Prostate gland (tissue), 2 donors: ENCODE measurements at regions not wholly inside any gene's neighbourhood (a gene's known extent, or its start where the extent isn't known, plus 50 kb on each side); places are given as distances from the start of the nearest gene placed in this dataset.

ENCODE experiments used
- CTCF ChIP-seq, 4 experiments: fragments of 200-600 bp in 2 of 4; fragments of 450-650 bp in 2 of 4; sonication (generic) in 2 of 4; IDR thresholded peaks; 1 replicate in 3 of 4; 2 replicates in 1 of 4; pipeline ENCODE4 v1.5.1; 2016 to 2019; ENCODE audit warnings: antibody characterized with exemption in 4 of 4, mild to moderate bottlenecking in 2 of 4, moderate library complexity in 2 of 4
- POLR2A ChIP-seq: fragments of 450-650 bp; IDR thresholded peaks from one replicate; pipeline ENCODE4 v1.6.1; 2016; ENCODE audit warnings: antibody characterized with exemption, mild to moderate bottlenecking

GRCh38 chr2:13212115-13212514 lies 495.4 kb downstream of the TRIB2 start:
- no peak for TF ChIP-seq CTCF (IDR thresholded peaks at IDR 0.05)
- TF ChIP-seq POLR2A = no peak
